VCaP (cell line): ENCODE measurements at regions not wholly inside any gene's neighbourhood (a gene's known extent, or its start where the extent isn't known, plus 50 kb on each side); places are given as distances from the start of the nearest gene placed in this dataset.
"Not testable (repeated sequence)": the region's sequence is repeated elsewhere in the genome, so short reads cannot be mapped to it uniquely, and the experiment has no call there.

Experiments used
- H3K27ac ChIP-seq: fragments of 450-650 bp; 2 replicates; pipeline ENCODE4 v1.5.1; 2017
- TF ChIP-seq, protein P1 (sequence below): fragments of 450-650 bp; conservative IDR thresholded peaks from 2 replicates; pipeline ENCODE4 v1.5.1; 2017; ENCODE audit warnings: mild to moderate bottlenecking, moderate library complexity

DNA sequence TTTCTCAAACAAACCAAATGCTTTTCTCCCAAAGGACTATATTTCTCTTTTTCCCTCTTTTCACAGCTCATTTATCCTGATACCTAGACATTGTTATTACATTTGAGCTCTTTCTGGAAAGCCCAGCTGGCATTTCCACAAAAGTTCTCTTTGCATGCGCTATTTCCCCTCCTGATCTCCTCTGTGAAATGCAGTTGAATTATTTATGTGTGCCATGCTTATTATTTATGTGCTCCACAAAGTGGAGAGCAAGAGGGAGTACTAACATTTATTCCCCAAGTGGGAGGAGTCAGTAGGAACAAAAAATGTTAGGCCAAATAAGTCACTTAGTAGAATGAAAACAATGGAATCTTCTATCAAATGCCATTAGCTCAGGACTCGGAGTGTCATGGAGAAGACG is 626.6 kb upstream of the IGFBP7 start:
- TF ChIP-seq, protein P1, sequence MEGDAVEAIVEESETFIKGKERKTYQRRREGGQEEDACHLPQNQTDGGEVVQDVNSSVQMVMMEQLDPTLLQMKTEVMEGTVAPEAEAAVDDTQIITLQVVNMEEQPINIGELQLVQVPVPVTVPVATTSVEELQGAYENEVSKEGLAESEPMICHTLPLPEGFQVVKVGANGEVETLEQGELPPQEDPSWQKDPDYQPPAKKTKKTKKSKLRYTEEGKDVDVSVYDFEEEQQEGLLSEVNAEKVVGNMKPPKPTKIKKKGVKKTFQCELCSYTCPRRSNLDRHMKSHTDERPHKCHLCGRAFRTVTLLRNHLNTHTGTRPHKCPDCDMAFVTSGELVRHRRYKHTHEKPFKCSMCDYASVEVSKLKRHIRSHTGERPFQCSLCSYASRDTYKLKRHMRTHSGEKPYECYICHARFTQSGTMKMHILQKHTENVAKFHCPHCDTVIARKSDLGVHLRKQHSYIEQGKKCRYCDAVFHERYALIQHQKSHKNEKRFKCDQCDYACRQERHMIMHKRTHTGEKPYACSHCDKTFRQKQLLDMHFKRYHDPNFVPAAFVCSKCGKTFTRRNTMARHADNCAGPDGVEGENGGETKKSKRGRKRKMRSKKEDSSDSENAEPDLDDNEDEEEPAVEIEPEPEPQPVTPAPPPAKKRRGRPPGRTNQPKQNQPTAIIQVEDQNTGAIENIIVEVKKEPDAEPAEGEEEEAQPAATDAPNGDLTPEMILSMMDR, result no peak
- H3K27ac ChIP-seq, result no peak overlapping the region

DNA sequence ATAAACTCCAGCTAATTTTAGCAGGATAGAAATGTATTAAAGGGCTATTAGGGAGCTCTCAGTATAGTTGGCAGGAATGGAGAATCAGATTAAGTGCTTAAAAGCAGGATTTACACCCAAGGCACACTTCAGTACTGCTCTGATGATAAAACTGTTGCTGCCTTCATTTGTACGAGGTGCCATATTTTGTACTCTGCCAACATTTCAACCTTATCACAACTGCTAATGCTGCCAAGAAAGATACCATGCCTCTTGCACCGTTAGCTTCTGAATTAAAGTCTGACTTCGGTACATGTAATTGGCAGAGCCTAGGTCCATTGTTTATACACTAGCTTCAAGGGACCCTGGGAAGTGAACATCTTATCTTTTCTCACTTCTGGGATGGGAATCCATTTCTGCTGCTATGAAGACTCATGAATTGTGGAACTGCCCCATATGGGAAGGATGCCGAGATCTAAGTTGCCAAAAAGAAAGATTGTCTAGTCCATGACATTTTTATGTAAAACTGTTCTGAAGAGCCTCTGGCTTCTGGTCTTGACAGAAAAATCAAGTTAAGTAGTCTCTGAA is 624.0 kb upstream of the IGFBP7 start:
- no peak overlapping the region for H3K27ac ChIP-seq
- TF ChIP-seq, protein P1, result no peak

GRCh38 chr4:57729775-57730570 is 619.8 kb upstream of the IGFBP7 start:
- H3K27ac ChIP-seq, result not testable (repeated sequence)

DNA sequence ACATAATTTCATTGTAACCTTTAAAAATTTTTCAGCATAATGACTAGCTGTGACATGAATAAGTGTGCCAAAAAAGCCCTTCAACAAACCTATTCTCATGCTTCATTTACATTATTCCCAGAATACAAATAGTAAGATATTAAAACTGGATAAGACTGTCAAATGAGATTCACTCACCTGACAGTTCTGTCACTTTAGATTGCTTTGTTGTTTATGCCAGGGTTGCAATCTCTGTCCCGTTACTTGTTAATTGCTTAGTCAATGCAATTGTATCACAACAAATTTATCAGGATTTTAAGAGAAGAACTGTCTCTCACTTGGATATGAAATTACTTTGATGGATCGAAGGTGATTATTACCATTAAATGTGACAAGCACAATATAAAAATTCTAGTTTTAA is 616.0 kb upstream of the IGFBP7 start:
- TF ChIP-seq, protein P1, result no peak
- no peak overlapping the region for H3K27ac ChIP-seq

DNA sequence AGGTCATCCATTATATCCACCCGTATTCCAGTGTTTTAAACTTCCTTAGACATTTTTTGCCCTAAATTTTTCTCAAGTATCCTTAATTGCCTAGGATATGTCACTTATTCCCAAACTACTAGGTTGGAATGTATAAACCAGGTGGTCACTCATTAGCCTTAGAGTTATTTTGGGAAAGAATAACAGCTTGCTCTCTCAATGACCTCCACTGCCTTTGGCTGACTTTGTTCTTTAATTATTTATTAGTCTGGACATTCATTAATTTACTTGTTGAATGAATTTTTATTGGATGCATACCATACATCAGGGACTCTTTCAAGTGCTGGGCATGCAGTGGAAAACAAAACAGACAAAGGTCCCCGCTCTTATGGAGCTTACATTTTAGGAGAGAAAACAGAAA is 609.3 kb upstream of the IGFBP7 start:
- TF ChIP-seq, protein P1, result no peak
- H3K27ac ChIP-seq, result no peak overlapping the region

GRCh38 chr4:57714313-57714712 is 604.1 kb upstream of the IGFBP7 start:
- not testable (repeated sequence) for H3K27ac ChIP-seq

- TF ChIP-seq, protein P1, result no peak
- peak overlapping the region; percentile 36 for H3K27ac ChIP-seq
These were observed 599.9 kb upstream of the IGFBP7 start for GRCh38 chr4:57710053-57710452.

DNA sequence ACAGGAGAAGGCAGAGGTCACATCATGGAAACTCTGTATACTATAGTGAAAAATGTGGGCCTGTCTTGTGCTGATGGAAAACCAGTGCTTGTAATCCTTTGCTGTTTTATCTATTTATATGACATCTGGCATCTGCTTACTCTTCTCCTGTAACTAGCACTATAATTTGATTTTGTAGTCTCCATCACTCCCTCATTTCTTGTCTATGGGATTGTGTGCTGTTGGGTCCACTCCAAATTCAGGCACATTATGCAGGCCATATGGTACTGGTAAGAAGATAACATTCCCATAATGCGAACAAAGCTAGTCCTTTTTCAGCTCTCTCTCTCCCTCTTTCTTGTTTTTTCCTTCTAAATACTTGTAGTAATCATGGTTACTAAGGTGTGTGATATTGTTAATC is 581.2 kb upstream of the IGFBP7 start:
- TF ChIP-seq, protein P1, result no peak
- no peak overlapping the region for H3K27ac ChIP-seq
